ENCODE measurements at regions not wholly inside any gene's neighbourhood (a gene's known extent, or its start where the extent isn't known, plus 50 kb on each side); places are given as distances from the start of the nearest gene placed in this dataset.
A peak's percentile ranks its signal among the peaks of the same experiment; 100 is the strongest.

DNA sequence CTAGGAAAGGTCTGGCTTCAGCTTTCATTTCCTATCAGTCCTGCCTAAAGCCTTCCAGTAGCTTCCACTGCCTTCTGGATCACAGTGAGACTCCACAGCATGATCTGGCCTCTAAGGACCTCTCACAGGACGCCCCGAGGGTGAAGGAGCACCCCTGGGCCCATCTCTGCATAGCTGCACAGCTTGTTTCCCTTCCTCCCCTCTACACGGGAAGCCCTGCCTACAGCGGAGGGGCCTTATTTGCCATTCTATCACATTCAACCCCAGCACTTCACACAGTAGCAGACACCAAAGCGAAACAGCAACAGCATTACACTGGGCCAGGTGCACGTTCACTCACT lies 162.3 kb upstream of the GRK3 start:
- no peaks in the 10 kb centered on the region for H3K9me3 ChIP-seq (replicated peaks; ENCODE audit: low read length)
- no peaks in the 10 kb centered on the region for H3K36me3 ChIP-seq (ENCODE audit: insufficient read depth, low read length)
- H3K4me1 ChIP-seq (ENCODE audit: control insufficient read depth, insufficient read depth, low read length) = peaks cover 57% of the 10 kb centered on the region
- no peak overlapping the region for H3K9ac ChIP-seq (ENCODE audit: low read depth, low read length)
- H3K4me2 ChIP-seq (ENCODE audit: low read length) = no peak overlapping the region
- no peaks in the 10 kb centered on the region for H3K27me3 ChIP-seq (ENCODE audit: control insufficient read depth, insufficient read depth, low read length)
- H3K4me3 ChIP-seq (ENCODE audit: low read length) = no peak overlapping the region

GRCh38 chr22:25402501-25403283 lies 161.8 kb upstream of the GRK3 start:
- Histone ChIP-seq H3K4me2 (ENCODE audit: low read length) (peak overlapping the region; percentile 87), H3K4me1 (ENCODE audit: control insufficient read depth, insufficient read depth, low read length) (peaks cover 57% of the 10 kb centered on the region), H3K9ac (ENCODE audit: low read depth, low read length) (peak overlapping the region; percentile 84), H3K36me3 (ENCODE audit: insufficient read depth, low read length) (no peaks in the 10 kb centered on the region), H3K27me3 (ENCODE audit: control insufficient read depth, insufficient read depth, low read length) (no peaks in the 10 kb centered on the region), H3K9me3 (replicated peaks; ENCODE audit: low read length) (no peaks in the 10 kb centered on the region), H3K4me3 (ENCODE audit: low read length) (peak overlapping the region; percentile 82)

DNA sequence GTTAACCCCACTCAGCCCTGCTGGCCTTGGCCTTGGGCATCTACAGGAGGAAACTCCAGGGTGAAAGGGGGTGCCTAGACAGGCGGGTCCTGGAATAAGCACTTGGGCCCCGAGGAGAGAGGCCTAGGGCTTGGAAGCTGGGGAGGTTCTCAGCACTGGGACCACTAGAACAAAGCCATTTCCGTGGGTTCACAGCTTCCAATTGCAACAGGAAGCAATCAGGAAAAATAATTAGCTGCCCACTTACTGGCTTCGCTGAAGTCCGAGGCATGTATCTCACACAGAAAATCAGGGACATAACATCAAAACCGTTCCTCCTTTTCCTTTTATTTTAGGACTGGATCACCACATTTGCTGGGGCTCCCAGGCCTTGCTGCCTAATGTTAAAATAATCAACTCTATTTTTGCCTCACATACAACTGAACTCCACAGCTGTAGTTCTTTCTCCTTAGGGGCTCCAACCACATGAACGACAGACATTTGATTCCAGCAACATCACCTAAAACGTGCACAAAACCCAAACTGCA lies 161.1 kb upstream of the GRK3 start:
- peak overlapping the region; percentile 87 for H3K4me2 ChIP-seq (ENCODE audit: low read length)
- H3K36me3 ChIP-seq (ENCODE audit: insufficient read depth, low read length) = no peaks in the 10 kb centered on the region
- no peaks in the 10 kb centered on the region for H3K9me3 ChIP-seq (replicated peaks; ENCODE audit: low read length)
- H3K4me3 ChIP-seq (ENCODE audit: low read length) = peak overlapping the region; percentile 82
- H3K4me1 ChIP-seq (ENCODE audit: control insufficient read depth, insufficient read depth, low read length) = peaks cover 53% of the 10 kb centered on the region
- H3K27me3 ChIP-seq (ENCODE audit: control insufficient read depth, insufficient read depth, low read length) = no peaks in the 10 kb centered on the region
- peak overlapping the region; percentile 84 for H3K9ac ChIP-seq (ENCODE audit: low read depth, low read length)

- Histone ChIP-seq H3K9ac (ENCODE audit: low read depth, low read length) (peak overlapping the region; percentile 84), H3K36me3 (ENCODE audit: insufficient read depth, low read length) (no peaks in the 10 kb centered on the region), H3K27me3 (ENCODE audit: control insufficient read depth, insufficient read depth, low read length) (no peaks in the 10 kb centered on the region), H3K4me3 (ENCODE audit: low read length) (peak overlapping the region; percentile 82), H3K4me2 (ENCODE audit: low read length) (peak overlapping the region; percentile 87), H3K9me3 (replicated peaks; ENCODE audit: low read length) (no peaks in the 10 kb centered on the region), H3K4me1 (ENCODE audit: control insufficient read depth, insufficient read depth, low read length) (peaks cover 48% of the 10 kb centered on the region)
These were observed 160.5 kb upstream of the GRK3 start for GRCh38 chr22:25403811-25404471.

GRCh38 chr22:25404556-25404927 lies 159.9 kb upstream of the GRK3 start:
- peak overlapping the region; percentile 82 for H3K4me3 ChIP-seq (ENCODE audit: low read length)
- H3K9ac ChIP-seq (ENCODE audit: low read depth, low read length) = peak overlapping the region; percentile 84
- peak overlapping the region; percentile 87 for H3K4me2 ChIP-seq (ENCODE audit: low read length)
- peaks cover 48% of the 10 kb centered on the region for H3K4me1 ChIP-seq (ENCODE audit: control insufficient read depth, insufficient read depth, low read length)
- H3K9me3 ChIP-seq (replicated peaks; ENCODE audit: low read length) = no peaks in the 10 kb centered on the region
- H3K36me3 ChIP-seq (ENCODE audit: insufficient read depth, low read length) = no peaks in the 10 kb centered on the region
- no peaks in the 10 kb centered on the region for H3K27me3 ChIP-seq (ENCODE audit: control insufficient read depth, insufficient read depth, low read length)

DNA sequence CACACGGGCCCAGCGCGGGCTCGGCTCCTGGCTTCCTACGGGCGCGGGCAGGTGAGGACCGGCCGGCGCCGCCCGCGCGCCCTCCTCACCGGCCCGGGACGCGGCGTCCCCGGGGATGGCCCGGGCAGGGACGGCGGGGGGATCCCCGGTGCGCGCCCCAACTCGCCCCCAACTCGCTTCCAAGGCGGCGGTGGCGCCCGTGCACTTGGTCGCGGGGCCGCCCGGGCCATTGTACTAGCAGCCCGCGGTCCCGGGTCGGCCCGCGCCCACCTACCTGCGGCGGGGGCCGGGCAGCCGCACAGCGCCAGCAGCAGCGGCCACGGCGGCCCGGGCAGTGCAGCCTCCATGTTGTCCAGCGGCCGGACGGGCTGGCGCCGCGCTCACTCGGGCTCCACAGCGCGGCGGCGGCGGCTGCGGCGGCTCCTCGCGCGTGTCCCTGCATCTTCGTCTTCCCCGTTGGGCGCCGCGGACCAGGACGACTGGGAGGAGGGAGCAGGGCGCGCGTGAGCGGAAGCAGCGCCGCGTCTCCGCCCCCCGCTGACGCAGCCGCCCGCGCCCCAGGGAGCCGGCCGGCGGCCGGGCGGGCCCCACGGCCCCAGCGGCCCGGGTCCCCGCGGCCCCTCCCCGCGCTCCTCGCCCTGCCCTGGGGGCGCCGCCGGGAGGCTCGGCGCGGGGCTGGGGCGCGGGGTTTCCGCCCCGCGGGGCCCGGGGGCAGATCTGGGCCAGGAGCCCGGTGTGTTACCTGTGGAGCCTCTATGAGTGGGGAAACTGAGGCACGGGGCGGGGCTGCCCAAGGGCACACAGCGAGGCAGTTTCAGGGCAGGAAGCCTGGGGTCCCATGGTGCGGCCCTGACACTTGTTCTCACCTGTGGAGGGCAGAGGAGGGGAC lies 159.3 kb upstream of the GRK3 start:
- peaks cover 42% of the 10 kb centered on the region for H3K4me1 ChIP-seq (ENCODE audit: control insufficient read depth, insufficient read depth, low read length)
- no peaks in the 10 kb centered on the region for H3K36me3 ChIP-seq (ENCODE audit: insufficient read depth, low read length)
- peak overlapping the region; percentile 87 for H3K4me2 ChIP-seq (ENCODE audit: low read length)
- no peaks in the 10 kb centered on the region for H3K27me3 ChIP-seq (ENCODE audit: control insufficient read depth, insufficient read depth, low read length)
- no peaks in the 10 kb centered on the region for H3K9me3 ChIP-seq (replicated peaks; ENCODE audit: low read length)
- H3K4me3 ChIP-seq (ENCODE audit: low read length) = peak overlapping the region; percentile 82
- peak overlapping the region; percentile 84 for H3K9ac ChIP-seq (ENCODE audit: low read depth, low read length)

- Histone ChIP-seq H3K9me3 (replicated peaks; ENCODE audit: low read length) (no peaks in the 10 kb centered on the region), H3K4me2 (ENCODE audit: low read length) (peak overlapping the region; percentile 87), H3K4me3 (ENCODE audit: low read length) (peak overlapping the region; percentile 82), H3K27me3 (ENCODE audit: control insufficient read depth, insufficient read depth, low read length) (no peaks in the 10 kb centered on the region), H3K4me1 (ENCODE audit: control insufficient read depth, insufficient read depth, low read length) (peaks cover 36% of the 10 kb centered on the region), H3K9ac (ENCODE audit: low read depth, low read length) (peak overlapping the region; percentile 84), H3K36me3 (ENCODE audit: insufficient read depth, low read length) (no peaks in the 10 kb centered on the region)
These were observed 158.5 kb upstream of the GRK3 start for GRCh38 chr22:25405841-25406509.

DNA sequence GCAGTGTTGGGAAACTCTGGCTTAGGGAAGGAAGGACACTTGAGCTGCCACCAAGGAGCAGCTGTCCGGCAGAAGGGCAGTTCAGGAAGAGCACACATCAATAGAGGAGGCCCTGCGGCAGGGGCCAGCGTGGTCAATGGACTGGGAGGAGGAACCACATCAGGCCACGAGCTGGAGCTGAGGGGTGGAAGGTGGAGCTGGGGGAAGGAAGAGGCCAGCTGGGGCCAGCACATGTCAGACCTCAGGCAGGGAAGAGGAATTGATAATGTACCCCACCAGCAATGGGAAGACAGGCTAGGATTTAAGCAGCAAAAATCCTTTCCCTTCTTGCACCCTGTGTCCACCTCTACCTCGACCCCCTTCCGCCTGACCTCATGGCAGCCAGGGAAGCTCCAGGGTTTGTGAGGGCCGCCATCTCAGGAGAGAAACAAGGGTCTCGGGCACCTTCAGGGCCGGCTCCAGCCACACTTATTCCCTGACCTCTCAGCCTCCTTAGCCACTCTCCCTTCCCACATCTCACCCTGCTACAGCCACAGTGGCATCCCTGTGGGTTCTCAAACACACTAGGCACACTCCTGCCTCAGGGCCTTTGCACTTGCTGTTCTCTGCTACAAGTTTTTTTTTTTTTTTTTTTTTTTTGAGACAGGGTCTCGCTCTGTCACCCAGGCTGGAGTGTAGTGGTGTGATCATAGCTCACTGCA lies 157.8 kb upstream of the GRK3 start:
- Histone ChIP-seq H3K4me3 (ENCODE audit: low read length) (no peak overlapping the region), H3K4me1 (ENCODE audit: control insufficient read depth, insufficient read depth, low read length) (peaks cover 30% of the 10 kb centered on the region), H3K27me3 (ENCODE audit: control insufficient read depth, insufficient read depth, low read length) (no peaks in the 10 kb centered on the region), H3K9ac (ENCODE audit: low read depth, low read length) (no peak overlapping the region), H3K9me3 (replicated peaks; ENCODE audit: low read length) (no peaks in the 10 kb centered on the region), H3K36me3 (ENCODE audit: insufficient read depth, low read length) (no peaks in the 10 kb centered on the region), H3K4me2 (ENCODE audit: low read length) (no peak overlapping the region)

DNA sequence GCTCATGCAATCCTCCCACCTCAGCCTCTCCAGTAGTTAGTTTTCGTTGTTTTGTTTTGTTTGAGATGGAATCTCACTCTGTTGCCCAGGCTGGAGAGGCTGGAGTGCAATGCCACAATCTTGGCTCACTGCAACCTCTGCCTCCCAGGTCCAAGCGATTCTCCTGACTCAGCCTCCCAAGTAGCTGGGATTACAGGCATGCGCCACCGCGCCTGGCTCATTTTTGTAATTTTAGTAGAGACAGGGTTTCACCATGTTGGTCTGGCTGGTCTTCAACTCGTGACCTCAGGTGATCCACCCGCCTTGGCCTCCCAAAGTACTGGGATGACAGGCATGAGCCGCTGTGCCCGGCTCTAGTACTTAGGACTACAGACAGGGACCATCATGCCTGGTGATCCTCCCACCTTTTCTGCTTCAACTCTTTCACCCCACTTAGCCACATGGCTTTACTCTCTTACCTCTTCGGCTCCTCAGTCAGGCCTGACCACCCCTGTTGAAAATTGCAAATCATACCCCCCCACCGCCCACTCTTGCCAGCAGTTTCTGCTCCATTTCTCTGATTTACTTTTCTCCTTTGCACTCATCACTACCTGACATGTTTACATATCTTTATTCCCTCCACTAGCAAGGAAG lies 157.1 kb upstream of the GRK3 start:
- Histone ChIP-seq H3K36me3 (ENCODE audit: insufficient read depth, low read length) (no peaks in the 10 kb centered on the region), H3K9me3 (replicated peaks; ENCODE audit: low read length) (no peaks in the 10 kb centered on the region), H3K27me3 (ENCODE audit: control insufficient read depth, insufficient read depth, low read length) (no peaks in the 10 kb centered on the region), H3K4me2 (ENCODE audit: low read length) (no peak overlapping the region), H3K4me3 (ENCODE audit: low read length) (no peak overlapping the region), H3K4me1 (ENCODE audit: control insufficient read depth, insufficient read depth, low read length) (peaks cover 23% of the 10 kb centered on the region), H3K9ac (ENCODE audit: low read depth, low read length) (no peak overlapping the region)

DNA sequence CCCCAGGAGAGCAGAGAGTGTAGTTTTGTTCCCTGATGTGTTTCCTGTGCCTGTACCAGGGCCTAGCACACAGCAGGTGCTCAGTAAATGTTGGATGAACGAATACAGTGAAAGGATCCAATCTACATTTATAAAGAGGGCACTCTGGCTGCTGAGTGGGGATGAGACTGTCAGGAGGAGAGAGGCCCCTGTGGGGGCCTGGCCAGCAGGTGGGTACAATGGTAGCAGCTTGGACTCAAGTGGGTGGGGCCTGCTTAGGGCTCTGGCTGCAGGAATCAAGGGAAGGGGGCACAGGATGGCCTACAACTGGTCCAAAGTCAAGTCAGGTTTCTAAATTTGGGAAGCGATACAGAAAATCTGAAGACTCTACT lies 156.6 kb upstream of the GRK3 start:
- Histone ChIP-seq H3K36me3 (ENCODE audit: insufficient read depth, low read length) (no peaks in the 10 kb centered on the region), H3K4me2 (ENCODE audit: low read length) (no peak overlapping the region), H3K4me3 (ENCODE audit: low read length) (no peak overlapping the region), H3K4me1 (ENCODE audit: control insufficient read depth, insufficient read depth, low read length) (peaks cover 18% of the 10 kb centered on the region), H3K9me3 (replicated peaks; ENCODE audit: low read length) (no peaks in the 10 kb centered on the region), H3K9ac (ENCODE audit: low read depth, low read length) (no peak overlapping the region), H3K27me3 (ENCODE audit: control insufficient read depth, insufficient read depth, low read length) (no peaks in the 10 kb centered on the region)

Measured in skeletal muscle satellite cell (primary cell).